ENCODE measurements at regions not wholly inside any gene's neighbourhood (a gene's known extent, or its start where the extent isn't known, plus 50 kb on each side); places are given as distances from the start of the nearest gene placed in this dataset.

DNA sequence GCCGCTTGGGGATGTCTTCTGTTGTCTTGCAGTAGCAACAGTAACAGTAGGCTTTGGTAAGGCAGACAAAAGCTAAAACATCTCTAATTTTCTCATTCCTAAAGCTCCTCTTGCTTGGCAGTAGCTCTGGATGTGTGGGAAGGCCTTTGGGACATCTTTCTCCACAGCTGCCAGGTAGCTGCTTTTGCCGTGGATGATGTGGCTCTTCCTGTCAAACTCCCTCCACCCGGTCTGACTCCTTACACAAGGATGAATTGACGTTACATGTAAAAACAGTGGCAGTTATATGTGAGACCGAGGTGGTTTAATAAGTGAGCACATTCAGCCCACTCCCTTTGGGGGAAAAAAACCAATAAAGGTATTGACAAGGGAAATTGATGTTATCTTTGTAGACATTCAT, 309.1 kb downstream of the TUSC7 start:
- TF ChIP-seq POLR2A (IDR thresholded peaks at IDR 0.05; ENCODE audit: control extremely low read depth in 1 of 2, low read depth in 2 of 2, low read length in 2 of 2) = no peak
- TF ChIP-seq SAP30 (IDR thresholded peaks at IDR 0.05; ENCODE audit: insufficient read depth, insufficient replicate concordance, low read length) = no peak
- TF ChIP-seq RFX5 (IDR thresholded peaks at IDR 0.05; ENCODE audit: borderline replicate concordance, low read depth, low read length) = no peak
- TF ChIP-seq POLR2AphosphoS5 (IDR thresholded peaks at IDR 0.05; ENCODE audit: low read depth, low read length) = no peak
- TF ChIP-seq KDM1A (IDR thresholded peaks at IDR 0.05; ENCODE audit: borderline replicate concordance, low read length) = no peak
- TF ChIP-seq, protein P1, sequence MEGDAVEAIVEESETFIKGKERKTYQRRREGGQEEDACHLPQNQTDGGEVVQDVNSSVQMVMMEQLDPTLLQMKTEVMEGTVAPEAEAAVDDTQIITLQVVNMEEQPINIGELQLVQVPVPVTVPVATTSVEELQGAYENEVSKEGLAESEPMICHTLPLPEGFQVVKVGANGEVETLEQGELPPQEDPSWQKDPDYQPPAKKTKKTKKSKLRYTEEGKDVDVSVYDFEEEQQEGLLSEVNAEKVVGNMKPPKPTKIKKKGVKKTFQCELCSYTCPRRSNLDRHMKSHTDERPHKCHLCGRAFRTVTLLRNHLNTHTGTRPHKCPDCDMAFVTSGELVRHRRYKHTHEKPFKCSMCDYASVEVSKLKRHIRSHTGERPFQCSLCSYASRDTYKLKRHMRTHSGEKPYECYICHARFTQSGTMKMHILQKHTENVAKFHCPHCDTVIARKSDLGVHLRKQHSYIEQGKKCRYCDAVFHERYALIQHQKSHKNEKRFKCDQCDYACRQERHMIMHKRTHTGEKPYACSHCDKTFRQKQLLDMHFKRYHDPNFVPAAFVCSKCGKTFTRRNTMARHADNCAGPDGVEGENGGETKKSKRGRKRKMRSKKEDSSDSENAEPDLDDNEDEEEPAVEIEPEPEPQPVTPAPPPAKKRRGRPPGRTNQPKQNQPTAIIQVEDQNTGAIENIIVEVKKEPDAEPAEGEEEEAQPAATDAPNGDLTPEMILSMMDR (IDR thresholded peaks at IDR 0.05; ENCODE audit: control extremely low read depth in 1 of 3, insufficient read depth in 1 of 3, low read depth in 1 of 3, low read length in 3 of 3) = no peak
- TF ChIP-seq EZH2 (IDR thresholded peaks at IDR 0.05; ENCODE audit: low read depth, low read length, severe bottlenecking) = no peak
- TF ChIP-seq RAD21 (IDR thresholded peaks at IDR 0.05 in 1 of 2, conservative IDR thresholded peaks at IDR 0.05 in 1 of 2; ENCODE audit: low read depth in 2 of 2, low read length in 2 of 2) = no peak
- no peak for TF ChIP-seq SIN3A (conservative IDR thresholded peaks at IDR 0.05 in 1 of 2, IDR thresholded peaks at IDR 0.05 in 1 of 2; ENCODE audit: low read depth in 1 of 2, low read length in 2 of 2)
- no peak for TF ChIP-seq TAF7 (optimal IDR thresholded peaks at IDR 0.05; ENCODE audit: borderline replicate concordance, low read depth, low read length)
